Spleen (tissue), 11 donors: ENCODE measurements at regions not wholly inside any gene's neighbourhood (a gene's known extent, or its start where the extent isn't known, plus 50 kb on each side); places are given as distances from the start of the nearest gene placed in this dataset.

Experiments
- DNase-seq: peaks from one replicate; pipeline ENCODE4 v3.0.0-alpha.2; 2020
- H3K27ac ChIP-seq, 8 donors: fragments of 200-600 bp; sonication (generic) in 7 of 8; 1 replicate in 4 of 8; 2 replicates in 4 of 8; pipeline versions ENCODE4 v1.5.0 to v1.8.0; 2016 to 2021; ENCODE audit warnings: inconsistent platforms in 4 of 8, mild to moderate bottlenecking in 4 of 8, moderate library complexity in 1 of 8
- H3K27me3 ChIP-seq, 7 donors: fragments of 200-600 bp; sonication (generic) in 6 of 7; replicated peaks in 1 of 7; 1 replicate in 4 of 7; 2 replicates in 3 of 7; pipeline versions ENCODE4 v1.5.0 to v1.8.0; 2016 to 2021; ENCODE audit warnings: inconsistent platforms in 3 of 7, mild to moderate bottlenecking in 1 of 7
- H3K36me3 ChIP-seq, 6 donors: fragments of 200-600 bp; sonication (generic) in 5 of 6; 1 replicate in 4 of 6; 2 replicates in 2 of 6; pipeline versions ENCODE4 v1.5.0 to v1.8.0; 2016 to 2021; ENCODE audit warnings: inconsistent platforms in 2 of 6
- H3K4me1 ChIP-seq, 6 donors: fragments of 200-600 bp; sonication (generic) in 5 of 6; 1 replicate in 3 of 6; 2 replicates in 3 of 6; pipeline versions ENCODE4 v1.5.0 to v1.8.0; 2016 to 2021; ENCODE audit warnings: inconsistent platforms in 3 of 6
- H3K4me3 ChIP-seq, 8 donors: fragments of 200-600 bp; sonication (generic) in 7 of 8; 1 replicate in 4 of 8; 2 replicates in 4 of 8; pipeline versions ENCODE4 v1.5.0 to v1.8.0; 2016 to 2021; ENCODE audit warnings: inconsistent platforms in 4 of 8, mild to moderate bottlenecking in 4 of 8, moderate library complexity in 2 of 8
- H3K9me3 ChIP-seq, 8 donors: fragments of 200-600 bp; sonication (generic) in 7 of 8; 1 replicate in 4 of 8; 2 replicates in 4 of 8; pipeline versions ENCODE4 v1.5.0 to v1.8.0; 2016 to 2021; ENCODE audit warnings: inconsistent platforms in 4 of 8
- POLR2A ChIP-seq, 3 donors: fragments of 450-650 bp; IDR thresholded peaks; one replicate each; pipeline ENCODE4 v1.5.1; 2017; ENCODE audit warnings: antibody characterized with exemption in 3 of 3, mild to moderate bottlenecking in 1 of 3
- POLR2AphosphoS5 ChIP-seq, 3 donors: sonication (generic); formaldehyde crosslinking; IDR thresholded peaks; one replicate each; pipeline ENCODE4 v1.5.1; 2017; ENCODE audit warnings: antibody characterized with exemption in 3 of 3
- WGBS, 5 donors: extraction: QIAGEN DNeasy Blood & Tissue Kit in 3 of 5; methylation state at CpG; one replicate each; pipeline versions ENCODE4 v1.1.5 to v1.1.7; 2013 to 2018; 5-methylcytosine and 5-hydroxymethylcytosine counted together
- intact Hi-C: fragments of 100-400 bp; cut with DNase I; formaldehyde crosslinking; loops from one replicate; pipeline ENCODE4 v1.15.0; 2023; ENCODE audit warnings: low total_unique reads
- TF ChIP-seq, protein P1 (sequence below), 11 experiments: fragments of 200-600 bp in 7 of 11; fragments of 450-650 bp in 4 of 11; sonication (generic) in 4 of 11; IDR thresholded peaks in 8 of 11; conservative IDR thresholded peaks in 3 of 11; 1 replicate in 7 of 11; 2 replicates in 4 of 11; pipeline versions ENCODE4 v1.4.0 to v1.8.0; 2016 to 2021; ENCODE audit warnings: antibody characterized with exemption in 11 of 11, inconsistent platforms in 4 of 11, mild to moderate bottlenecking in 1 of 11
- donor health status: healthy with polysubstance abuse.
- donor health status: DM: no; HTN: no; CAD: no; lungs with moderate emphysema.
- donor health status: DM: no; HTN: no; CAD: no.
- donor health status: Bipolar disorder and iron deficiency.
- donor health status: healthy.
- donor health status: DM: no; HTN: no; CAD: no.
- donor health status: DM: yes; HTN: yes; CAD: no.

DNA sequence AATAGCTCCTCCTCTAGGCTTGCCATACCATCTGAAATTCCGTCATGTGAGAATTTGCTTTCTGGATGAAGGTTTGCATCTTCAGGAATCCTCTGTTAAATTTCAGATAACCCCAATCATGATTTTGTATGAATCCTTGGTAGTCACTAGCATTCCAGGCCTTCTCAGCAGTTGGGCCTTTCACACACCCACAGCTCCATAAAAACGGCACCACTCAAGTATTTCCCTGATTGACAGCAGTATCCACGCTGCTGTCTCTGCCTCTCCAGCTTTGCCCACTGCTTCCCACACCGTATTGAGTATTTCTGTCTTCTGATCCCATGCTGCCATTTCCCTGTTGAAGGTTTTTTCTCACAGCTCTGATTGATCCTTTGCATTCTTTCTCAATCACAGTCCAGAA lies 208.7 kb upstream of the NCAM1 start:
- Histone ChIP-seq H3K9me3 (no peaks in the 10 kb centered on the region), H3K36me3 (no peaks in the 10 kb centered on the region), H3K4me1 (no peaks in the 10 kb centered on the region), H3K27me3 (peaks cover 0 to 10% (median 0%) of the 10 kb centered on the region in 7 donors), H3K4me3 (no peak overlapping the region), H3K27ac (no peak overlapping the region)
- 65 to 78% (median 72%) methylated on average over 4 of the region's 4 CpGs for WGBS, 5 donors
- TF ChIP-seq POLR2AphosphoS5 (IDR thresholded peaks at IDR 0.05), result no peak
- no peak for TF ChIP-seq POLR2A (IDR thresholded peaks at IDR 0.05)
- TF ChIP-seq, protein P1, sequence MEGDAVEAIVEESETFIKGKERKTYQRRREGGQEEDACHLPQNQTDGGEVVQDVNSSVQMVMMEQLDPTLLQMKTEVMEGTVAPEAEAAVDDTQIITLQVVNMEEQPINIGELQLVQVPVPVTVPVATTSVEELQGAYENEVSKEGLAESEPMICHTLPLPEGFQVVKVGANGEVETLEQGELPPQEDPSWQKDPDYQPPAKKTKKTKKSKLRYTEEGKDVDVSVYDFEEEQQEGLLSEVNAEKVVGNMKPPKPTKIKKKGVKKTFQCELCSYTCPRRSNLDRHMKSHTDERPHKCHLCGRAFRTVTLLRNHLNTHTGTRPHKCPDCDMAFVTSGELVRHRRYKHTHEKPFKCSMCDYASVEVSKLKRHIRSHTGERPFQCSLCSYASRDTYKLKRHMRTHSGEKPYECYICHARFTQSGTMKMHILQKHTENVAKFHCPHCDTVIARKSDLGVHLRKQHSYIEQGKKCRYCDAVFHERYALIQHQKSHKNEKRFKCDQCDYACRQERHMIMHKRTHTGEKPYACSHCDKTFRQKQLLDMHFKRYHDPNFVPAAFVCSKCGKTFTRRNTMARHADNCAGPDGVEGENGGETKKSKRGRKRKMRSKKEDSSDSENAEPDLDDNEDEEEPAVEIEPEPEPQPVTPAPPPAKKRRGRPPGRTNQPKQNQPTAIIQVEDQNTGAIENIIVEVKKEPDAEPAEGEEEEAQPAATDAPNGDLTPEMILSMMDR (IDR thresholded peaks at IDR 0.05 in 8 of 11, conservative IDR thresholded peaks at IDR 0.05 in 3 of 11), result no peak
- intact Hi-C loops, result no loop called here
- DNase-seq, result no peak

DNA sequence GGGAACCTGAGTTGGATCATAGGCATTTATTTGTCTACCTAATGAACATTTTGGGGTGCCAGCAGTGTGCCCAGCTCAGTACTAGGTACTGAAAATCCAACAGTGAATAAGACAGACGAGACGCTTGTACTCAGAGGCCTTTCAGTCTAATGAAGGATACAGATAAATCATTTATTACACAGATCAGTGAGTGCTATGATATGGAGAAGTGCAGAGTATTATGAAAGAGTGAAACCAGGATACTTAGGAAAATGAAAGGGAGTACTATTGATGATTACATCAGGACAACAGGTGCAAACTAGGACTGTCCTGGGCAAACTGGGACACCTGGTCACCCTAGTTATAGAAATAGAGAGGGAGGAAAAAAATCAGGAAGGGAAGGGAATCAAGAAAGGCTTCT lies 207.5 kb upstream of the NCAM1 start:
- intact Hi-C loops, result no loop called here
- Histone ChIP-seq H3K4me3 (no peak overlapping the region), H3K36me3 (no peaks in the 10 kb centered on the region), H3K27me3 (peaks cover 0 to 7% (median 0%) of the 10 kb centered on the region in 7 donors), H3K27ac (no peak overlapping the region), H3K9me3 (no peaks in the 10 kb centered on the region), H3K4me1 (no peaks in the 10 kb centered on the region)
- 79 to 94% (median 89%) methylated on average over 2 of the region's 2 CpGs for WGBS, 5 donors
- no peak for TF ChIP-seq POLR2AphosphoS5 (IDR thresholded peaks at IDR 0.05)
- TF ChIP-seq, protein P1 (IDR thresholded peaks at IDR 0.05 in 8 of 11, conservative IDR thresholded peaks at IDR 0.05 in 3 of 11), result no peak
- no peak for TF ChIP-seq POLR2A (IDR thresholded peaks at IDR 0.05)
- no peak for DNase-seq

DNA sequence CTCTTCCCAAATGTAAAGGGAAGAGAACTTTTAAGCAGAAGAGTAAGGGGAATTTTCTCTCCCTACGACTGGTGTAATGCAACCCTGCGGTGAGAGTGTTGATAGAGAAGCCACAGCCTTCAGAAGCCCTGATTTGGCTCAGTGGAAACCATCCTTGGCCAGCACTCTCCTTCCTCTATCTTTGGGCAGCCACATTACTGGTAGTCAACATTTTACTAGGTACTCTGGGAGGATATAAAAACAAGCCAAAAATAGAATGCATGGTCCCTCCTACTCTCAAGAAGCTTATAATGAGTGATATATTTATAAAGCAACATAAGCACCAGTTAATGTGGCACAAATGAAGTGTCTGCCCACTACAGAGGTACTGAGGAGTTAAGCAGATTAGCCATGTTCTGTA lies 201.8 kb upstream of the NCAM1 start:
- WGBS, 5 donors, result 85 to 96% (median 91%) methylated on average over 2 of the region's 2 CpGs
- intact Hi-C loops, result no loop called here
- Histone ChIP-seq H3K9me3 (no peaks in the 10 kb centered on the region), H3K4me1 (no peaks in the 10 kb centered on the region), H3K27me3 (peaks cover 0 to 16% (median 0%) of the 10 kb centered on the region in 7 donors), H3K4me3 (no peak overlapping the region), H3K27ac (no peak overlapping the region), H3K36me3 (no peaks in the 10 kb centered on the region)
- TF ChIP-seq POLR2A (IDR thresholded peaks at IDR 0.05) (no peak), POLR2AphosphoS5 (IDR thresholded peaks at IDR 0.05) (no peak)
- TF ChIP-seq, protein P1 (IDR thresholded peaks at IDR 0.05 in 8 of 11, conservative IDR thresholded peaks at IDR 0.05 in 3 of 11), result no peak
- no peak for DNase-seq

DNA sequence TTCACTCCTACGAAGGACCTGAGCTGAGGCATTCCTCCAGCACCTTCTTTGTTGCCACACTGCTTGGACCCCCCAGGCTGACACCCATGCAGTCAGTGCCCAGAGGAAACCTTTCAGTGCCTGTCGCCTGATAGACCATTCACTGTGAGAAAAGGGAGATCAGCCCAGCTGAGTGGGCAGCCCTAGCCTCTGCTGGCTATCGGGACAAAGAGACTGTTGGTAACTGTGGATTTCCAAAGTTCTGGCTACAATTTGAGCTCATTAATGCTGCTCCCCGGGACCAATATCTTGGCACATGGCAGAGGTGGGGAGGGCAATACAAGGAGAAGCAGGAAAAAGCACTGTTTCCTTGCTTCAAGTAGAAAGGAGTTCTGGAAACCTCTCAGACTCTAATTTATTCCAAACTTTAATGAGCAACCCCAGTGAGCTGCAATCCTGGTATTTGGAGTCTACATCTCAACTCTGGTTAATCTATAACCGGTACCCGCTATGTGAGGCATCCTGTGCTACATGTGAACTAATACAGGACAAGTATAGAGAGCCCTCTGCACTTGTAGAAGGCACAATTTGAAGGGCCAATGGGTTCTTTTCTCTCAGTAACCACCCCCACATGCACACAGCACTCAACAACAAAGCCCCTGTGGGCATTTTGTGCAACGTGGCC lies 200.7 kb upstream of the NCAM1 start:
- no peaks in the 10 kb centered on the region for H3K4me1 ChIP-seq
- 80 to 90% (median 84%) methylated on average over 7 of the region's 7 CpGs for WGBS, 5 donors
- H3K27ac ChIP-seq, result no peak overlapping the region
- no peaks in the 10 kb centered on the region for H3K36me3 ChIP-seq
- no peak overlapping the region for H3K4me3 ChIP-seq
- TF ChIP-seq POLR2A (IDR thresholded peaks at IDR 0.05), result no peak
- TF ChIP-seq, protein P1 (IDR thresholded peaks at IDR 0.05 in 8 of 11, conservative IDR thresholded peaks at IDR 0.05 in 3 of 11), result no peak
- no peak for TF ChIP-seq POLR2AphosphoS5 (IDR thresholded peaks at IDR 0.05)
- intact Hi-C loops, result no loop called here
- peaks cover 0 to 16% (median 0%) of the 10 kb centered on the region in 7 donors for H3K27me3 ChIP-seq
- no peaks in the 10 kb centered on the region for H3K9me3 ChIP-seq
- no peak for DNase-seq
